OCI-M1 (cell line): ENCODE measurements at regions not wholly inside any gene's neighbourhood (a gene's known extent, or its start where the extent isn't known, plus 50 kb on each side); places are given as distances from the start of the nearest gene placed in this dataset.
"Not testable (repeated sequence)": the region's sequence is repeated elsewhere in the genome, so short reads cannot be mapped to it uniquely, and the experiment has no call there.

Source experiments
- DNase-seq: peaks from one replicate; lab custom pipeline; 2025; lab: John Stamatoyannopoulos, UW

- not testable (repeated sequence) for DNase-seq
Measured at GRCh38 chr15:31681529-31682259, 348.6 kb upstream of the CHRNA7 start.

- DNase-seq, result not testable (repeated sequence)
Measured at GRCh38 chr15:31687088-31687487, 343.2 kb upstream of the CHRNA7 start.

DNA sequence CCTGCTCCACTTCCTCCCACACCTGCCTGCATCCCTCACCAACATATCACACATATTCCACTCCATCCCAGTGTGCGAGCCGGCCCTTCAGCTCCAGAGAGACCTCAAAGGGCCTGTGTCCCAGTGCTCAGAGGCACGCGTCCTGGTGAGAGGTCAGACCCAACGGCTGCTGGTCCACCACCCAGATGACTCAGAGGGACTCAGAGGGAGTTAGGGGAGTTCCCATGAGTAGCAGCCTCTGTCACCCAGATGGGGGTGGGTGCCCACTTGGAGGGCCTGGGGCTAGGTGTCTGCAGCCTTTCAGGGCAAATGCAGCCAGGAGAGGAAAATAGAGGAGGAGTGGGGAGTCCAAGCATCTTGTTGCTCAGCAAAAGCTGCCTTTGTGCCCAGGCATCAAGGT lies 333.8 kb upstream of the CHRNA7 start:
- DNase-seq, result not testable (repeated sequence)

- not testable (repeated sequence) for DNase-seq
Measured at GRCh38 chr15:31705076-31705678, 325.1 kb upstream of the CHRNA7 start.

- DNase-seq, result not testable (repeated sequence)
Measured at GRCh38 chr15:31707944-31708702, 322.2 kb upstream of the CHRNA7 start.

DNA sequence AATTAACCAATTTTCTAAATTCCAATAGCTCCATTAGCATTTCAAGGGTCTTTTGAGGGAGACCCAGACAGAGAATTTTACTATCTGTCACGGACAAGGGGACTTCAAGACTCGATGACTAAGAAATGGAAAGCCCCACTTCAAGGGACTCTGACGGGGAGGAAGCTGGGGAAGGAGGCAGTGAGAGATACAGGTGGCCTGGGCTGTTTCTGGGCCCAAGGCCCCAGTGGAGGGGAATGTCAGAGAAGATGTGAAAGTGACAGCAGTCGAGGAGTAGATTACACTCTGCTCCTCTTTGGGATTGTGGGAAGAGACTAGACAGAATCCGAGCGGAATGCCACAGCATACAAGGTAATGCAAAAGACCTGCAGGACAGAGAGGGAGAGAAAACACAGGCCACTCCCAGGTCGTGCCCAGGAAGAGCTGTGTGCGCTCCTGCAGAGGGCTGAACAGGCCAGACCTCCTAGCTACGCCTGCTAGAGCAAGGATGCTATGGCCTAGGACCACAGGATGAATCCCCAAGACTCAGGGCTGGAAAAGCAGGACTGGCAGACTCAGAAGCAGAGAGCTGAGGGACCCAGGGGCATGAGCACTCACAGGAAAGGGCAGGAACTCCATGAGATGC lies 321.5 kb upstream of the CHRNA7 start:
- not testable (repeated sequence) for DNase-seq

DNA sequence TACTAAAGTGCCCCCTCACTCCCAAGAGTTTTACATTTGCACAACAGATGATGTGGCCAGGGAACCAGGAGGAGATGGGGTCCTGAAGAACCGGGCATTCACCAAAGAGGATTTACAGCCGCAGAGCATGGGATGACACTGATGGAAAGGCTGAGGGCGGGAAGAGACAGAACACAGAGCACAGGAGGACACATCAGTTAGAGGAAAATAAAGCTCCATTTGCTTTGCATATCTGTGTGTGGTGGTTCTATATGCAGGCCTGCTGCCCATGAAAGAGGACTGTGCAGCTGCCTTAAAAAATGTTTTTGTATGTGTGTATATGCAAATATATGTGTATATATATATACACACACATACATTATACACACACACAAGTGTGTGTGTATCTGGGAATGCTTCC lies 320.8 kb upstream of the CHRNA7 start:
- not testable (repeated sequence) for DNase-seq

DNA sequence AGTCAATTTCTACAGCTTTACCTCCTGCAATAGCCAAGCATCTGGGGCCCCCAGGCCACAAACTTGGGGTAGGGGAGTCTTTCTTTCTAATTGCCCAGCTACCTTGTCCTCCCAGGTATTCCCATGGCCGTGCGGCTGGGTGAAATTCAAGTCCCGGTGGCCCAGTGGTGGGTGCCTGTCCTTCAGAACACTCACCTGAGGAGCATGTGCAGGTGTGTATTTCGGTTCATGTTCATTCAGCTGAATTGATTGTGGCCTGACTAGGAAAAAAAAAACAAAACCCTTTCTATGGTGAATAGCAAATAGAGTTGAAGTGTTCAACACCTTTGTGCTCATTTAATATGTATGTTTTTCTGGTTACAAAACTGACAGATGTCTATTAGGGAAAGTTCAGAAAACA lies 319.5 kb upstream of the CHRNA7 start:
- not testable (repeated sequence) for DNase-seq

GRCh38 chr15:31715208-31715607 lies 315.1 kb upstream of the CHRNA7 start:
- not testable (repeated sequence) for DNase-seq

- not testable (repeated sequence) for DNase-seq
Measured at GRCh38 chr15:31718625-31719024, 311.7 kb upstream of the CHRNA7 start.

DNA sequence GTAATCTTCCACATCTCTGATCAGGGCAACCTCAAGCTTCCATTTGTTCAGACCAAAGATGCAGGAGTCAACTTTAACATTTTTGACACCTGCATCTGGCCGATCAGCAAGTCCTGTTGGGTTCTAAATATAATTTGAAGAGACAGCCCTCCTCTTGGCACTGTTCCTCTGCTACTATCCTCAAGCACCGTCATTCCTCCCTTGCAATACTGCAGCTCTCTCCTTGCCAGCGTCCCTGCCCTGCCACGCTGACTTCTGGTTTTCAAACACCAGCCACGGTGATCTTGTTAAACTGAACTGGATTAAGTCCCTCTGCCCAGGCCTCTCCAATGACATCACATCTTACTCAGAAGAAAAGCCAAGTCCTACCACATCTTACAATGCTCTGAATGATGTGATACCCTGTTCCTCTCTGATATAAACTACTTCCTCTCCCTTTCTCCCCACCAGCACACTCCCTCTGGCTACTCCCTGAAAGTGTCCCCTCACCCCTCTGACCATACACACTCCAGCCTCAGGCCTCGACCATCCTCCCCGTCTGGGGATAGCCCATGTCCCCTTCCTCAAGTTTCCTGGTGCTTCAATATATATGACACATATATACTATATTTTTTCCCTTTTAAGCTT lies 310.8 kb upstream of the CHRNA7 start:
- DNase-seq, result not testable (repeated sequence)

GRCh38 chr15:31723019-31723418 lies 307.3 kb upstream of the CHRNA7 start:
- not testable (repeated sequence) for DNase-seq

- not testable (repeated sequence) for DNase-seq
Measured at GRCh38 chr15:31724903-31725302, 305.4 kb upstream of the CHRNA7 start.

- DNase-seq, result not testable (repeated sequence)
Measured at GRCh38 chr15:31725619-31726018, 304.7 kb upstream of the CHRNA7 start.

GRCh38 chr15:31727612-31728011 lies 302.7 kb upstream of the CHRNA7 start:
- DNase-seq, result no peak

DNA sequence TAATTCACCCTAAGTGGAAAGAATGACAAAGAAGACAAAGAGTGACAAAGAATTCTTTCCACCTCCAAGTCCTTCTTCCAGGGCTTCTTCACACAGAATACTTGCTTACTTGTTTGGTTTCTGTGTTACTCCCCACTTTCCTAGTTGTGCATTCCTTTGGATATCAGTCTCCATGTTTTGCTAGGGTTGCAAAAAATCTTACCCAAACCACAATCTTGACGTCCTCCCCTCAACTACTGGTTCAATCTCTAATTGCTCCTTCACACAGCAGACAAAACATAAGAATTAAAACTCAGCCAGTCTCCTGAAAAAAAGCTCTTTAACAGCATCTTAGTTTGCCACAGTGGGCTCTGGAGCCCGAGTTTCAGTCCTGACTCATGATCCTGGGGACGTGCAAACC lies 297.6 kb upstream of the CHRNA7 start:
- DNase-seq, result no peak

DNA sequence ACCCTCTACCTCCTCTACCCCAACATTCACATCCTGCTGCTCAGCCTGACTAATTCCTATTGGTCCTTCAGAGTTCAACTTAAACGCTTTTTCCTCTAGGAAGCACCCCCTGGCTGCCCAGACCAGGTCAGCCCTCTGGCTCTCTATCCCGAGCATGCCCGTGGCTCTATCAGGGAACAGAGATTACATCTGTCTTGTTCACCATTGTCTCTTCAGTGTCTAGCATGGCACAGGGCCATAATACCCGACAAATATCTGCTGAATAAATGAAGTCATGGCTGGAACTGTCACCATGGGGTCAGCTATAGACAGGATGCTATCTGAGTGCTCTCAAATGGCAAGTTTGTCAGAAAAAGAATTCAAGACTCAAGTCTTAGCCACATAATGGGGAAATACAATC lies 296.9 kb upstream of the CHRNA7 start:
- no peak for DNase-seq

DNA sequence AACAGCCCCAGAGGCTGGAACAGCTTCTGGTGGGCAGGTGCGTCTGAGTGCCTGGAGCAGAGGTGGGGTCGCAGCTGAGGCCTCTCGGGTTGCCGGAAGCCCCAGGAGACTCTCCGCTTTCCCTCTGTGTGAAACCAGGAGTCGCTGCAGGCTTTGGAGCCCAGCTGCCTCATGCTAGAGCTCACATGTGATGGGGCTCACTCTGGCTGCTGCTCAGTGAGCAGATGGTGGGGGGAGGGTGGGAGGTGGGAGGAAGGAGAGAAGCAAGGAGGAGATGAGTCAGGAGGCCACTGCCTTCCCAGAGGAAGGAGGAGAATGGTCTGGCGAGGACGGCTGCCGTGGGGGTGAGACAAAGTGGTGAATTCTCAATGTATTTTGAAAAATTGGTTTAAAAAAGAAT lies 290.1 kb upstream of the CHRNA7 start:
- DNase-seq, result no peak

GRCh38 chr15:31745841-31746240 lies 284.5 kb upstream of the CHRNA7 start:
- DNase-seq, result no peak

- DNase-seq, result no peak
Measured at GRCh38 chr15:31752065-31752762, 278.1 kb upstream of the CHRNA7 start.

DNA sequence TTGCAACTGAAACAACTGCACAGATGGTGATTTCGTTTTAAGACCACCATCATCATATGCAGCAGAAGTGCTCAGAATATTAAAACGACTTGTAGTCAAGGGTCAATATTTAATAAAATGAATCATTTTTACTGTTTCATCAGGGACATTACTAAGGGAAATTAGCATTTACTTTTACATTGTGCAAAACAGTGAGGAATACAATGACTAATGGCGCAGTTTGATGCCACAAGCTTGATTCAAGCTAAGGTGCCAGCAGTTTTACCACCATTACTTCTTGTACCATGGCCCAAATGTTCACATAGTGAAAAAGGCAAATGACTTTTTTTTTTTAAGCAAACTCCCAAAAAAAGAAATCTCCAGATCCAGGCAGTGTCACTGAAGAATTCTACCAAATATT lies 277.4 kb upstream of the CHRNA7 start:
- DNase-seq, result no peak
